Common myeloid progenitor, CD34-positive (primary cell): ENCODE measurements at regions not wholly inside any gene's neighbourhood (a gene's known extent, or its start where the extent isn't known, plus 50 kb on each side); places are given as distances from the start of the nearest gene placed in this dataset.

Source experiments
- CTCF ChIA-PET: fragments of 350-600 bp; sonication (Branson Sonifier 250); formaldehyde crosslinking; loops from one replicate; lab custom pipeline; 2021; ENCODE audit warnings: antibody characterized with exemption; lab: Charles Lee
- POLR2A ChIA-PET: fragments of 350-600 bp; sonication (Branson Sonifier 250); formaldehyde crosslinking; loops from one replicate; lab custom pipeline; 2021; ENCODE audit warnings: antibody characterized with exemption; lab: Charles Lee
- DNase-seq, 3 donors: peaks; one replicate each; pipeline versions ENCODE4 v3.0.0 to v3.0.0-alpha.2; 2013
- H3K27ac ChIP-seq, 2 experiments: 1 replicate in 1 of 2; 2 replicates in 1 of 2; pipeline ENCODE4 v1.7.0; 2013; ENCODE audit warnings: inconsistent platforms in 2 of 2, low read length in 2 of 2, mild to moderate bottlenecking in 2 of 2, low read depth in 1 of 2, moderate library complexity in 1 of 2; ENCODE audit not compliant: severe bottlenecking in 2 of 2, insufficient read depth in 1 of 2, poor library complexity in 1 of 2
- H3K27me3 ChIP-seq, 5 experiments: replicated peaks in 2 of 5; 1 replicate in 3 of 5; 2 replicates in 2 of 5; pipeline versions ENCODE4 v1.6.1 to v1.7.0; 2013; ENCODE audit warnings: low read length in 4 of 5, mild to moderate bottlenecking in 2 of 5, moderate library complexity in 2 of 5, inconsistent platforms in 1 of 5; ENCODE audit not compliant: insufficient read depth in 5 of 5, control insufficient read depth in 4 of 5
- H3K36me3 ChIP-seq, 4 experiments: 1 replicate in 2 of 4; 2 replicates in 2 of 4; pipeline versions ENCODE4 v1.6.1 to v1.7.0; 2013; ENCODE audit warnings: low read length in 3 of 4, control low read depth in 1 of 4, mild to moderate bottlenecking in 1 of 4; ENCODE audit not compliant: control insufficient read depth in 4 of 4, insufficient read depth in 4 of 4
- H3K4me1 ChIP-seq, 4 experiments: 1 replicate in 3 of 4; 2 replicates in 1 of 4; pipeline versions ENCODE4 v1.6.1 to v1.7.1; 2013; ENCODE audit warnings: low read length in 3 of 4, mild to moderate bottlenecking in 3 of 4, control low read depth in 1 of 4, inconsistent platforms in 1 of 4, moderate library complexity in 1 of 4; ENCODE audit not compliant: control insufficient read depth in 4 of 4, insufficient read depth in 4 of 4; ENCODE audit errors: control extremely low read depth in 1 of 4
- H3K4me3 ChIP-seq, 7 experiments: 1 replicate in 4 of 7; 2 replicates in 3 of 7; pipeline versions ENCODE4 v1.5.1 to v1.7.0; 2013; ENCODE audit warnings: mild to moderate bottlenecking in 7 of 7, low read length in 6 of 7, moderate library complexity in 6 of 7, inconsistent platforms in 2 of 7, low read depth in 2 of 7, control low read depth in 1 of 7; ENCODE audit not compliant: insufficient read depth in 4 of 7, control insufficient read depth in 1 of 7; ENCODE audit errors: extremely low read depth in 1 of 7
- H3K9me3 ChIP-seq, 5 experiments: 1 replicate in 4 of 5; 2 replicates in 1 of 5; pipeline versions ENCODE4 v1.6.1 to v1.7.1; 2013; ENCODE audit warnings: low read length in 4 of 5, mild to moderate bottlenecking in 2 of 5, inconsistent platforms in 1 of 5, low read depth in 1 of 5, moderate library complexity in 1 of 5; ENCODE audit not compliant: control insufficient read depth in 4 of 5, insufficient read depth in 2 of 5; ENCODE audit errors: control extremely low read depth in 1 of 5
- WGBS: methylation state at CpG from one replicate; pipeline ENCODE4 v1.1.5; 2013; ENCODE audit not compliant: insufficient coverage; 5-methylcytosine and 5-hydroxymethylcytosine counted together

- no peaks in the 10 kb centered on the region for H3K27me3 ChIP-seq
- no peak for DNase-seq
- H3K36me3 ChIP-seq = no peaks in the 10 kb centered on the region
- POLR2A ChIA-PET = no interaction called here
- H3K9me3 ChIP-seq = peaks cover 0 to 14% (median 8%) of the 10 kb centered on the region in 5 experiments
- 82% methylated on average over 5 of the region's 7 CpGs for WGBS
- H3K27ac ChIP-seq = no peak overlapping the region
- no peaks in the 10 kb centered on the region for H3K4me1 ChIP-seq
- CTCF ChIA-PET = no interaction called here
- no peak overlapping the region for H3K4me3 ChIP-seq
Measured at GRCh38 chr16:35689764-35690163, 2230.4 kb downstream of the TP53TG3F start.

GRCh38 chr16:35690413-35690812, 2231.0 kb downstream of the TP53TG3F start:
- no peaks in the 10 kb centered on the region for H3K36me3 ChIP-seq
- peaks cover 0 to 14% (median 7%) of the 10 kb centered on the region in 5 experiments for H3K9me3 ChIP-seq
- no peak for DNase-seq
- no peaks in the 10 kb centered on the region for H3K4me1 ChIP-seq
- WGBS = 78% methylated on average over 8 of the region's 8 CpGs
- H3K27ac ChIP-seq = no peak overlapping the region
- no peaks in the 10 kb centered on the region for H3K27me3 ChIP-seq
- H3K4me3 ChIP-seq = no peak overlapping the region
- CTCF ChIA-PET = no interaction called here
- POLR2A ChIA-PET = no interaction called here

- CTCF ChIA-PET = no interaction called here
- Histone ChIP-seq H3K27me3 (no peaks in the 10 kb centered on the region), H3K36me3 (no peaks in the 10 kb centered on the region), H3K27ac (no peak overlapping the region), H3K4me1 (no peaks in the 10 kb centered on the region), H3K9me3 (peaks cover 0 to 10% (median 6%) of the 10 kb centered on the region in 5 experiments), H3K4me3 (no peak overlapping the region)
- WGBS = 49% methylated on average over 5 of the region's 5 CpGs
- POLR2A ChIA-PET = no interaction called here
- no peak for DNase-seq
Measured at GRCh38 chr16:35691057-35691456, 2231.6 kb downstream of the TP53TG3F start.

- H3K9me3 ChIP-seq = peaks cover 0 to 6% (median 3%) of the 10 kb centered on the region in 5 experiments
Measured at GRCh38 chr16:35692824-35693223, 2233.4 kb downstream of the TP53TG3F start.

GRCh38 chr16:35706901-35707300, 2247.5 kb downstream of the TP53TG3F start:
- peaks cover 0 to 8% (median 4%) of the 10 kb centered on the region in 5 experiments for H3K9me3 ChIP-seq
- WGBS = no CpG with 5 or more reads among the region's 2 CpGs
- H3K27ac ChIP-seq = no peak overlapping the region

More at GRCh38 chr16:35692824-35693223, 2233.4 kb downstream of the TP53TG3F start:
- POLR2A ChIA-PET = no interaction called here
- no peak overlapping the region for H3K27ac ChIP-seq
- H3K36me3 ChIP-seq = no peaks in the 10 kb centered on the region
- no peak overlapping the region for H3K4me3 ChIP-seq
- H3K4me1 ChIP-seq = no peaks in the 10 kb centered on the region
- WGBS = 83% methylated on average over 2 of the region's 3 CpGs
- no peaks in the 10 kb centered on the region for H3K27me3 ChIP-seq
- no peak for DNase-seq
- CTCF ChIA-PET = no interaction called here

GRCh38 chr16:35711435-35711834, 2252.0 kb downstream of the TP53TG3F start:
- Histone ChIP-seq H3K27me3 (no peaks in the 10 kb centered on the region), H3K4me3 (no peak overlapping the region), H3K4me1 (no peaks in the 10 kb centered on the region), H3K9me3 (peaks cover 0 to 17% (median 5%) of the 10 kb centered on the region in 5 experiments), H3K27ac (no peak overlapping the region), H3K36me3 (no peaks in the 10 kb centered on the region)
- ChIA-PET POLR2A (no interaction called here), CTCF (no interaction called here)
- 78% methylated on average over 4 of the region's 6 CpGs for WGBS
- DNase-seq = no peak

More at GRCh38 chr16:35706901-35707300, 2247.5 kb downstream of the TP53TG3F start:
- POLR2A ChIA-PET = no interaction called here
- CTCF ChIA-PET = no interaction called here
- no peaks in the 10 kb centered on the region for H3K4me1 ChIP-seq
- no peak overlapping the region for H3K4me3 ChIP-seq
- H3K27me3 ChIP-seq = no peaks in the 10 kb centered on the region
- H3K36me3 ChIP-seq = no peaks in the 10 kb centered on the region
- no peak for DNase-seq

- H3K36me3 ChIP-seq = no peaks in the 10 kb centered on the region
- no peak overlapping the region for H3K4me3 ChIP-seq
- 79% methylated on average over 5 of the region's 5 CpGs for WGBS
- H3K27me3 ChIP-seq = no peaks in the 10 kb centered on the region
- H3K4me1 ChIP-seq = no peaks in the 10 kb centered on the region
- CTCF ChIA-PET = no interaction called here
- POLR2A ChIA-PET = no interaction called here
- DNase-seq = no peak
- no peak overlapping the region for H3K27ac ChIP-seq
- H3K9me3 ChIP-seq = peaks cover 0 to 17% (median 5%) of the 10 kb centered on the region in 5 experiments
Measured at GRCh38 chr16:35711958-35712357, 2252.5 kb downstream of the TP53TG3F start.
